ENCODE measurements at regions not wholly inside any gene's neighbourhood (a gene's known extent, or its start where the extent isn't known, plus 50 kb on each side); places are given as distances from the start of the nearest gene placed in this dataset.

DNA sequence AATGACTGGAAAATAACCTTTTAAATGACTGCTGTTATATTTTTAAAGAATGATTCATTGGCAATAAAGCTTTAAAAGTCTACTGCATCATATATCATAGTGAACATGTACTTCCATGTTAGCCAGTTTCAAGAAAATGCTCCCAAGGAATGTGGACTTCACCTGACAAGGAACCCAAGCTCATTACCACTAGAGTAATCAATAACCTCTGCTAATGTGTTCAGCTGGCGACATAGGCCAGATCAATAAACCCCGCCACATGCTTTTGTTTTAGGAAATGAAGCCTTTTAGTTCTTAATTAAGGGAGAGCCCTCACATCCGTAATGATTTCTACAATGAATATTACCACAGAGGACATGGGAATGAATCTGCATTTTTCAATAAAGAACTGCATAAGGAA is 1219.9 kb upstream of the CNTN5 start:
- Histone ChIP-seq H3K36me3 (ENCODE audit: control insufficient read depth, insufficient read depth, low read length) (no peaks in the 10 kb centered on the region), H3K27me3 (ENCODE audit: control insufficient read depth in 2 of 2, insufficient read depth in 2 of 2, low read length in 2 of 2) (no peaks in the 10 kb centered on the region), H4K20me1 (replicated peaks; ENCODE audit: control insufficient read depth, insufficient read depth, low read length) (no peaks in the 10 kb centered on the region), H3K9me1 (ENCODE audit: control insufficient read depth, insufficient read depth, low read length) (no peaks in the 10 kb centered on the region), H3K4me2 (ENCODE audit: insufficient read depth, low read length) (no peak overlapping the region), H3K4me1 (replicated peaks in 1 of 2; ENCODE audit: control insufficient read depth in 2 of 2, insufficient read depth in 2 of 2, low read length in 2 of 2) (no peaks in the 10 kb centered on the region), H3K4me3 (no peak overlapping the region), H3K79me2 (ENCODE audit: control insufficient read depth, insufficient read depth, low read length) (no peaks in the 10 kb centered on the region), H3K9me3 (replicated peaks; ENCODE audit: control insufficient read depth, insufficient read depth, low read depth, low read length) (no peaks in the 10 kb centered on the region), H2AFZ (ENCODE audit: low read depth, low read length) (peak overlapping the region; percentile 46; the same call in 1 of the 2 replicates), H3K9ac (ENCODE audit: insufficient read depth in 1 of 2, low read depth in 2 of 2, low read length in 2 of 2) (no peak overlapping the region), H3K27ac (ENCODE audit: extremely low read depth, low read depth, low read length) (no peak overlapping the region)
- in situ Hi-C loops (cut with MboI) = no loop called here
- 27% methylated on average over 3 of the region's 3 CpGs for WGBS (ENCODE audit: insufficient coverage, low coverage, missing lambda C conversion rate)
- BruUV-seq (replicated peaks) = no TSS peak
- intact Hi-C loops (cut with micrococcal nuclease) = no loop called here
- no peak for FAIRE-seq
- ChIA-PET POLR2A (no interaction called here), CTCF (ENCODE audit: low intra/inter-chr PET ratio) (no interaction called here)
- TF ChIP-seq TRIM28 (IDR thresholded peaks at IDR 0.05) (no peak), CHD4 (IDR thresholded peaks at IDR 0.05; ENCODE audit: insufficient read depth, insufficient replicate concordance, low read depth, low read length, poor library complexity, severe bottlenecking) (no peak), PTRF (tag; IDR thresholded peaks at IDR 0.05) (no peak), ADNP (tag; IDR thresholded peaks at IDR 0.05) (no peak), RFX1 (IDR thresholded peaks at IDR 0.05) (no peak), ZSCAN29 (IDR thresholded peaks at IDR 0.05) (no peak), TFAM (CRISPR knock-in tag; conservative IDR thresholded peaks at IDR 0.05) (no peak), WHSC1 (IDR thresholded peaks at IDR 0.05; ENCODE audit: low read length) (no peak), ZNF444 (CRISPR knock-in tag; IDR thresholded peaks at IDR 0.05) (no peak), NFXL1 (CRISPR knock-in tag; IDR thresholded peaks at IDR 0.05) (no peak), TAF15 (IDR thresholded peaks at IDR 0.05; ENCODE audit: low read depth, low read length) (no peak), KLF10 (CRISPR knock-in tag; IDR thresholded peaks at IDR 0.05) (no peak), ZNF347 (CRISPR knock-in tag; IDR thresholded peaks at IDR 0.05; ENCODE audit: low read depth) (no peak), ZNF764 (CRISPR knock-in tag; IDR thresholded peaks at IDR 0.05; ENCODE audit: low read depth) (no peak), TRIM24 (IDR thresholded peaks at IDR 0.05) (no peak), POU5F1 (IDR thresholded peaks at IDR 0.05; ENCODE audit: borderline replicate concordance, low read depth, low read length, partially characterized antibody) (no peak)
- TF ChIP-seq, protein P1, sequence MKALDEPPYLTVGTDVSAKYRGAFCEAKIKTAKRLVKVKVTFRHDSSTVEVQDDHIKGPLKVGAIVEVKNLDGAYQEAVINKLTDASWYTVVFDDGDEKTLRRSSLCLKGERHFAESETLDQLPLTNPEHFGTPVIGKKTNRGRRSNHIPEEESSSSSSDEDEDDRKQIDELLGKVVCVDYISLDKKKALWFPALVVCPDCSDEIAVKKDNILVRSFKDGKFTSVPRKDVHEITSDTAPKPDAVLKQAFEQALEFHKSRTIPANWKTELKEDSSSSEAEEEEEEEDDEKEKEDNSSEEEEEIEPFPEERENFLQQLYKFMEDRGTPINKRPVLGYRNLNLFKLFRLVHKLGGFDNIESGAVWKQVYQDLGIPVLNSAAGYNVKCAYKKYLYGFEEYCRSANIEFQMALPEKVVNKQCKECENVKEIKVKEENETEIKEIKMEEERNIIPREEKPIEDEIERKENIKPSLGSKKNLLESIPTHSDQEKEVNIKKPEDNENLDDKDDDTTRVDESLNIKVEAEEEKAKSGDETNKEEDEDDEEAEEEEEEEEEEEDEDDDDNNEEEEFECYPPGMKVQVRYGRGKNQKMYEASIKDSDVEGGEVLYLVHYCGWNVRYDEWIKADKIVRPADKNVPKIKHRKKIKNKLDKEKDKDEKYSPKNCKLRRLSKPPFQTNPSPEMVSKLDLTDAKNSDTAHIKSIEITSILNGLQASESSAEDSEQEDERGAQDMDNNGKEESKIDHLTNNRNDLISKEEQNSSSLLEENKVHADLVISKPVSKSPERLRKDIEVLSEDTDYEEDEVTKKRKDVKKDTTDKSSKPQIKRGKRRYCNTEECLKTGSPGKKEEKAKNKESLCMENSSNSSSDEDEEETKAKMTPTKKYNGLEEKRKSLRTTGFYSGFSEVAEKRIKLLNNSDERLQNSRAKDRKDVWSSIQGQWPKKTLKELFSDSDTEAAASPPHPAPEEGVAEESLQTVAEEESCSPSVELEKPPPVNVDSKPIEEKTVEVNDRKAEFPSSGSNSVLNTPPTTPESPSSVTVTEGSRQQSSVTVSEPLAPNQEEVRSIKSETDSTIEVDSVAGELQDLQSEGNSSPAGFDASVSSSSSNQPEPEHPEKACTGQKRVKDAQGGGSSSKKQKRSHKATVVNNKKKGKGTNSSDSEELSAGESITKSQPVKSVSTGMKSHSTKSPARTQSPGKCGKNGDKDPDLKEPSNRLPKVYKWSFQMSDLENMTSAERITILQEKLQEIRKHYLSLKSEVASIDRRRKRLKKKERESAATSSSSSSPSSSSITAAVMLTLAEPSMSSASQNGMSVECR (CRISPR knock-in tag; IDR thresholded peaks at IDR 0.05) = no peak
- TF ChIP-seq, protein P2, sequence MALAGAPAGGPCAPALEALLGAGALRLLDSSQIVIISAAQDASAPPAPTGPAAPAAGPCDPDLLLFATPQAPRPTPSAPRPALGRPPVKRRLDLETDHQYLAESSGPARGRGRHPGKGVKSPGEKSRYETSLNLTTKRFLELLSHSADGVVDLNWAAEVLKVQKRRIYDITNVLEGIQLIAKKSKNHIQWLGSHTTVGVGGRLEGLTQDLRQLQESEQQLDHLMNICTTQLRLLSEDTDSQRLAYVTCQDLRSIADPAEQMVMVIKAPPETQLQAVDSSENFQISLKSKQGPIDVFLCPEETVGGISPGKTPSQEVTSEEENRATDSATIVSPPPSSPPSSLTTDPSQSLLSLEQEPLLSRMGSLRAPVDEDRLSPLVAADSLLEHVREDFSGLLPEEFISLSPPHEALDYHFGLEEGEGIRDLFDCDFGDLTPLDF (CRISPR knock-in tag; IDR thresholded peaks at IDR 0.05) = no peak
- TF ChIP-seq, protein P3, sequence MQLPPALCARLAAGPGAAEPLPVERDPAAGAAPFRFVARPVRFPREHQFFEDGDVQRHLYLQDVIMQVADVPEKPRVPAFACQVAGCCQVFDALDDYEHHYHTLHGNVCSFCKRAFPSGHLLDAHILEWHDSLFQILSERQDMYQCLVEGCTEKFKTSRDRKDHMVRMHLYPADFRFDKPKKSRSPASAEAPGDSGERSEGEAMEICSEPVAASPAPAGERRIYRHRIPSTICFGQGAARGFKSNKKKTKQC (CRISPR knock-in tag; IDR thresholded peaks at IDR 0.05) = no peak
- no peak for DNase-seq (ENCODE audit: extremely low read depth in 1 of 4, low spot score in 3 of 4)
- no peak for ATAC-seq

Measured in K562 (cell line).